Endothelial cell of umbilical vein (primary cell): ENCODE measurements at regions not wholly inside any gene's neighbourhood (a gene's known extent, or its start where the extent isn't known, plus 50 kb on each side); places are given as distances from the start of the nearest gene placed in this dataset.

Experiments used
- BruUV-seq: library from RNA; stranded (reverse); fragments of 400-500 nt; replicated peaks from 2 replicates; lab custom pipeline; 2021; lab: Mats Ljungman, UMichigan
- CTCF ChIA-PET: fragments of 300-600, 350-600 bp; sonication (Branson Sonifier 250); formaldehyde crosslinking; loops from one replicate; lab custom pipeline; 2021; ENCODE audit warnings: antibody characterized with exemption, inconsistent platforms; lab: Charles Lee
- POLR2A ChIA-PET: fragments of 300-600, 350-600 bp; sonication (Branson Sonifier 250); formaldehyde crosslinking; loops from one replicate; lab custom pipeline; 2021; ENCODE audit warnings: antibody characterized with exemption, inconsistent platforms; lab: Charles Lee
- DNase-seq: peaks from one replicate; pipeline ENCODE4 v3.0.0-alpha.2; 2011; ENCODE audit warnings: low read depth, low spot score
- FAIRE-seq: peaks from 2 replicates; lab custom pipeline; 2011; peaks lifted over from hg19 to GRCh38; lab: Jason Lieb, UNC
- H2AFZ ChIP-seq: 2 replicates; pipeline ENCODE4 v1.6.0; 2012; ENCODE audit warnings: low read depth, low read length, control low read depth, inconsistent platforms
- H3K27ac ChIP-seq: 2 replicates; pipeline ENCODE4 v1.5.1; 2011; ENCODE audit warnings: low read depth, mild to moderate bottlenecking, control low read depth, low read length, moderate library complexity; ENCODE audit not compliant: insufficient read depth
- H3K27me3 ChIP-seq, 2 experiments: 2 replicates each; pipeline versions ENCODE4 v1.6.0 to v1.6.1; 2011; ENCODE audit warnings: low read length in 2 of 2, mixed read lengths in 1 of 2; ENCODE audit not compliant: control insufficient read depth in 2 of 2, insufficient read depth in 2 of 2
- H3K36me3 ChIP-seq, 2 experiments: 2 replicates in 1 of 2; 3 replicates in 1 of 2; pipeline ENCODE4 v1.5.1; 2011; ENCODE audit warnings: low read length in 2 of 2, mild to moderate bottlenecking in 1 of 2, moderate library complexity in 1 of 2; ENCODE audit not compliant: control insufficient read depth in 2 of 2, insufficient read depth in 2 of 2; ENCODE audit errors: extremely low read depth in 1 of 2
- H3K4me1 ChIP-seq: 3 replicates; pipeline ENCODE4 v1.5.1; 2011; ENCODE audit warnings: mild to moderate bottlenecking, low read length; ENCODE audit not compliant: control insufficient read depth, insufficient read depth; ENCODE audit errors: extremely low read depth
- H3K4me2 ChIP-seq: 2 replicates; pipeline ENCODE4 v1.6.1; 2011; ENCODE audit warnings: low read length, control low read depth, mixed read lengths; ENCODE audit not compliant: insufficient read depth
- H3K4me3 ChIP-seq, 3 experiments: fragments of 200-600 bp in 1 of 3; sonication (generic), shearing (Covaris generic) in 1 of 3; replicated peaks in 1 of 3; 2 replicates each; pipeline ENCODE4 v1.5.1; 2011 to 2016; ENCODE audit warnings: control low read depth in 3 of 3, low read length in 3 of 3, mild to moderate bottlenecking in 2 of 3, inconsistent platforms in 1 of 3, low read depth in 1 of 3, moderate library complexity in 1 of 3; ENCODE audit not compliant: insufficient read depth in 1 of 3
- H3K79me2 ChIP-seq: 2 replicates; pipeline ENCODE4 v1.6.0; 2012; ENCODE audit warnings: low read length, inconsistent platforms; ENCODE audit not compliant: control insufficient read depth, insufficient read depth
- H3K9ac ChIP-seq: replicated peaks from 2 replicates; pipeline ENCODE3; 2011; ENCODE audit warnings: low read length, control low read depth; ENCODE audit not compliant: insufficient read depth; ENCODE audit errors: extremely low read depth
- H3K9me1 ChIP-seq: replicated peaks from 3 replicates; pipeline ENCODE4 v1.6.0; 2011; ENCODE audit warnings: mild to moderate bottlenecking, low read length; ENCODE audit not compliant: control insufficient read depth, insufficient read depth; ENCODE audit errors: extremely low read depth
- H3K9me3 ChIP-seq: replicated peaks from 2 replicates; pipeline ENCODE4 v1.5.1; 2012; ENCODE audit warnings: low read length, inconsistent platforms; ENCODE audit not compliant: control insufficient read depth, insufficient read depth
- H4K20me1 ChIP-seq: replicated peaks from 2 replicates; pipeline ENCODE3; 2011; ENCODE audit warnings: mild to moderate bottlenecking, low read length; ENCODE audit not compliant: control insufficient read depth, insufficient read depth; ENCODE audit errors: extremely low read depth
- CTCF ChIP-seq, 2 donors: IDR thresholded peaks; 1 replicate in 1 of 2; 2 replicates in 1 of 2; pipeline ENCODE4 v1.5.1; 2011; ENCODE audit warnings: low read length in 2 of 2, mild to moderate bottlenecking in 2 of 2, moderate library complexity in 2 of 2, control low read depth in 1 of 2, inconsistent platforms in 1 of 2, low read depth in 1 of 2; ENCODE audit not compliant: insufficient read depth in 1 of 2; ENCODE audit errors: extremely low read depth in 1 of 2
- EZH2 ChIP-seq: IDR thresholded peaks from 2 replicates; pipeline ENCODE4 v1.6.1; 2012; ENCODE audit warnings: borderline replicate concordance, low read depth, mild to moderate bottlenecking, moderate library complexity, low read length, inconsistent platforms; ENCODE audit not compliant: severe bottlenecking
- FOS ChIP-seq: IDR thresholded peaks from 2 replicates; pipeline ENCODE4 v1.6.1; 2011; ENCODE audit warnings: mild to moderate bottlenecking, low read length, moderate library complexity, borderline replicate concordance; ENCODE audit not compliant: insufficient read depth
- GATA2 ChIP-seq: IDR thresholded peaks from 2 replicates; pipeline ENCODE4 v1.7.0; 2011; ENCODE audit warnings: low read depth, mild to moderate bottlenecking, moderate library complexity, mixed read lengths, low read length; ENCODE audit not compliant: insufficient read length, insufficient read depth
- JUN ChIP-seq: IDR thresholded peaks from 2 replicates; pipeline ENCODE4 v1.6.1; 2011; ENCODE audit warnings: borderline replicate concordance, low read depth; ENCODE audit not compliant: insufficient read length, insufficient read depth
- MAX ChIP-seq: IDR thresholded peaks from 2 replicates; pipeline ENCODE4 v1.6.1; 2011; ENCODE audit not compliant: insufficient read depth, insufficient read length
- MYC ChIP-seq: IDR thresholded peaks from one replicate; pipeline ENCODE4 v1.6.1; 2011; ENCODE audit warnings: mild to moderate bottlenecking, low read depth, low read length
- POLR2A ChIP-seq: IDR thresholded peaks from 2 replicates; pipeline ENCODE4 v1.6.1; 2012; ENCODE audit warnings: low read depth, mild to moderate bottlenecking, control low read depth, low read length
- POLR2AphosphoS5 ChIP-seq: IDR thresholded peaks from 2 replicates; pipeline ENCODE4 v1.6.1; 2012; ENCODE audit warnings: low read depth, mild to moderate bottlenecking, control low read depth, low read length, moderate library complexity; ENCODE audit not compliant: insufficient read depth
- dilution Hi-C: fragments of 300-500 bp; cut with MboI; formaldehyde crosslinking; loops from one replicate; pipeline ENCODE4 v1.15.0; 2019; ENCODE audit warnings: low sequenced_read_pairs; ENCODE audit not compliant: extremely low pct_ligation_motif_present
- intact Hi-C: fragments of 100-400 bp; cut with micrococcal nuclease; formaldehyde crosslinking; loops from one replicate; pipeline ENCODE4 v1.10.0; 2022

GRCh38 chr15:46880791-46881190 is 836.5 kb upstream of the SEMA6D start:
- Histone ChIP-seq H3K4me1 (no peaks in the 10 kb centered on the region), H3K9me3 (no peaks in the 10 kb centered on the region), H3K79me2 (no peaks in the 10 kb centered on the region), H3K4me2 (no peak overlapping the region), H2AFZ (no peak overlapping the region), H3K4me3 (no peak overlapping the region), H3K27me3 (no peaks in the 10 kb centered on the region), H3K9me1 (no peaks in the 10 kb centered on the region), H3K36me3 (no peaks in the 10 kb centered on the region), H3K27ac (no peak overlapping the region), H3K9ac (no peak overlapping the region), H4K20me1 (no peaks in the 10 kb centered on the region)
- TF ChIP-seq FOS (no peak), POLR2A (no peak), JUN (no peak), MYC (no peak)
- BruUV-seq: no TSS peak
- ChIA-PET CTCF (no interaction called here), POLR2A (no interaction called here)
- dilution Hi-C loops (no loop called here), intact Hi-C loops (no loop called here)
- no peak for FAIRE-seq
- DNase-seq: no peak

GRCh38 chr15:46892621-46893160 is 824.6 kb upstream of the SEMA6D start:
- DNase-seq (no peak), FAIRE-seq (no peak)
- TF ChIP-seq MAX (no peak), MYC (no peak), EZH2 (no peak), POLR2AphosphoS5 (no peak), JUN (no peak), GATA2 (no peak), CTCF (IDR thresholded peaks at IDR 0.05; ENCODE audit: extremely low read depth in 1 of 2, insufficient read depth in 1 of 2, low read depth in 1 of 2, low read length in 2 of 2) (no peak), FOS (no peak), POLR2A (no peak)
- BruUV-seq: no TSS peak
- ChIA-PET CTCF (no interaction called here), POLR2A (no interaction called here)
- H3K27ac ChIP-seq: no peak overlapping the region
- H3K9ac ChIP-seq: no peak overlapping the region
- no peaks in the 10 kb centered on the region for H3K36me3 ChIP-seq
- no peaks in the 10 kb centered on the region for H3K4me1 ChIP-seq
- no peaks in the 10 kb centered on the region for H3K9me1 ChIP-seq
- H3K27me3 ChIP-seq: no peaks in the 10 kb centered on the region
- no peaks in the 10 kb centered on the region for H3K9me3 ChIP-seq
- no peaks in the 10 kb centered on the region for H3K79me2 ChIP-seq
- intact Hi-C loops (no loop called here), dilution Hi-C loops (no loop called here)
- no peak overlapping the region for H2AFZ ChIP-seq
- no peak overlapping the region for H3K4me2 ChIP-seq
- H4K20me1 ChIP-seq: no peaks in the 10 kb centered on the region
- H3K4me3 ChIP-seq: no peak overlapping the region
